T-helper 17 cell (primary cell): ENCODE measurements at regions not wholly inside any gene's neighbourhood (a gene's known extent, or its start where the extent isn't known, plus 50 kb on each side); places are given as distances from the start of the nearest gene placed in this dataset.

ENCODE experiments used
- ATAC-seq: fragments of 150-1000 bp; cut with Tn5 transposase; 2 replicates; pipeline ENCODE4 v1.10.0; 2021; ENCODE audit warnings: mild to moderate bottlenecking, moderate library complexity
- DNase-seq, 3 donors: peaks; one replicate each; pipeline versions ENCODE4 v3.0.0 to v3.0.0-alpha.2; 2020 to 2021
- H3K9me3 ChIP-seq: one replicate; pipeline ENCODE4 v1.7.0; 2013; ENCODE audit warnings: low read length, mild to moderate bottlenecking; ENCODE audit not compliant: control insufficient read depth, poor library complexity, severe bottlenecking
- H3K27ac Mint-ChIP-seq: one replicate; pipeline ENCODE4 v1.8.0; 2022; ENCODE audit warnings: mild to moderate bottlenecking, moderate library complexity, mixed read lengths
- H3K27me3 Mint-ChIP-seq: one replicate; pipeline ENCODE4 v1.8.0; 2022; ENCODE audit warnings: mixed read lengths
- H3K36me3 Mint-ChIP-seq: one replicate; pipeline ENCODE4 v1.8.0; 2022; ENCODE audit warnings: low read depth, mixed read lengths
- H3K4me1 Mint-ChIP-seq: one replicate; pipeline ENCODE4 v1.8.0; 2022; ENCODE audit warnings: mild to moderate bottlenecking, mixed read lengths
- H3K4me3 Mint-ChIP-seq: one replicate; pipeline ENCODE4 v1.8.0; 2022; ENCODE audit warnings: mild to moderate bottlenecking, moderate library complexity, mixed read lengths

GRCh38 chr3:101099791-101100190, 106.6 kb upstream of the ABI3BP start:
- Mint-ChIP-seq H3K4me1 (no peaks in the 10 kb centered on the region), H3K36me3 (peaks cover 3% of the 10 kb centered on the region), H3K27me3 (peaks cover 29% of the 10 kb centered on the region), H3K27ac (no peak overlapping the region), H3K4me3 (no peak overlapping the region)
- H3K9me3 ChIP-seq: no peaks in the 10 kb centered on the region
- ATAC-seq: no peak
- no peak for DNase-seq

- peaks cover 3% of the 10 kb centered on the region for H3K36me3 Mint-ChIP-seq
- no peaks in the 10 kb centered on the region for H3K9me3 ChIP-seq
- ATAC-seq (no peak), DNase-seq (no peak)
- H3K27ac Mint-ChIP-seq: no peak overlapping the region
- H3K4me3 Mint-ChIP-seq: no peak overlapping the region
- H3K4me1 Mint-ChIP-seq: no peaks in the 10 kb centered on the region
- H3K27me3 Mint-ChIP-seq: peaks cover 27% of the 10 kb centered on the region
Observed at GRCh38 chr3:101096444-101096843, 103.2 kb upstream of the ABI3BP start.

- ATAC-seq (no peak), DNase-seq (no peak)
- Mint-ChIP-seq H3K36me3 (peaks cover 3% of the 10 kb centered on the region), H3K27me3 (peaks cover 28% of the 10 kb centered on the region), H3K4me1 (no peaks in the 10 kb centered on the region), H3K27ac (no peak overlapping the region), H3K4me3 (no peak overlapping the region)
- H3K9me3 ChIP-seq: no peaks in the 10 kb centered on the region
Observed at GRCh38 chr3:101095693-101096430, 102.6 kb upstream of the ABI3BP start.

GRCh38 chr3:101091489-101091888, 98.3 kb upstream of the ABI3BP start:
- Mint-ChIP-seq H3K27ac (no peak overlapping the region), H3K27me3 (peaks cover 8% of the 10 kb centered on the region), H3K4me3 (no peak overlapping the region), H3K36me3 (no peaks in the 10 kb centered on the region), H3K4me1 (no peaks in the 10 kb centered on the region)
- DNase-seq: no peak
- H3K9me3 ChIP-seq: no peaks in the 10 kb centered on the region
- no peak for ATAC-seq

- Mint-ChIP-seq H3K36me3 (no peaks in the 10 kb centered on the region), H3K4me1 (no peaks in the 10 kb centered on the region), H3K27ac (no peak overlapping the region), H3K27me3 (peaks cover 16% of the 10 kb centered on the region), H3K4me3 (no peak overlapping the region)
- H3K9me3 ChIP-seq: no peaks in the 10 kb centered on the region
- no peak for DNase-seq
- no peak for ATAC-seq
Observed at GRCh38 chr3:101085752-101086151, 92.5 kb upstream of the ABI3BP start.

GRCh38 chr3:101084404-101084803, 91.2 kb upstream of the ABI3BP start:
- H3K4me3 Mint-ChIP-seq: no peak overlapping the region
- H3K4me1 Mint-ChIP-seq: no peaks in the 10 kb centered on the region
- ATAC-seq (no peak), DNase-seq (no peak)
- H3K36me3 Mint-ChIP-seq: no peaks in the 10 kb centered on the region
- H3K27ac Mint-ChIP-seq: no peak overlapping the region
- no peaks in the 10 kb centered on the region for H3K9me3 ChIP-seq
- peaks cover 25% of the 10 kb centered on the region for H3K27me3 Mint-ChIP-seq

GRCh38 chr3:101081999-101082398, 88.8 kb upstream of the ABI3BP start:
- H3K27me3 Mint-ChIP-seq: peaks cover 30% of the 10 kb centered on the region
- H3K27ac Mint-ChIP-seq: no peak overlapping the region
- DNase-seq (no peak), ATAC-seq (no peak)
- no peaks in the 10 kb centered on the region for H3K4me1 Mint-ChIP-seq
- H3K36me3 Mint-ChIP-seq: no peaks in the 10 kb centered on the region
- H3K4me3 Mint-ChIP-seq: no peak overlapping the region
- no peaks in the 10 kb centered on the region for H3K9me3 ChIP-seq

GRCh38 chr3:101081446-101081845, 88.2 kb upstream of the ABI3BP start:
- Mint-ChIP-seq H3K4me1 (no peaks in the 10 kb centered on the region), H3K27me3 (peaks cover 30% of the 10 kb centered on the region)
- no peaks in the 10 kb centered on the region for H3K9me3 ChIP-seq

GRCh38 chr3:101077361-101078011, 84.3 kb upstream of the ABI3BP start:
- Mint-ChIP-seq H3K27ac (no peak overlapping the region), H3K4me1 (no peaks in the 10 kb centered on the region), H3K36me3 (no peaks in the 10 kb centered on the region), H3K4me3 (no peak overlapping the region), H3K27me3 (peaks cover 24% of the 10 kb centered on the region)
- ATAC-seq (no peak), DNase-seq (no peak)
- no peaks in the 10 kb centered on the region for H3K9me3 ChIP-seq

More at GRCh38 chr3:101081446-101081845, 88.2 kb upstream of the ABI3BP start:
- H3K27ac Mint-ChIP-seq: no peak overlapping the region
- H3K36me3 Mint-ChIP-seq: no peaks in the 10 kb centered on the region
- no peak overlapping the region for H3K4me3 Mint-ChIP-seq
- DNase-seq (no peak), ATAC-seq (no peak)

GRCh38 chr3:101074518-101074917, 81.3 kb upstream of the ABI3BP start:
- Mint-ChIP-seq H3K36me3 (no peaks in the 10 kb centered on the region), H3K27ac (no peak overlapping the region), H3K4me1 (peaks cover 4% of the 10 kb centered on the region), H3K27me3 (peaks cover 22% of the 10 kb centered on the region), H3K4me3 (no peak overlapping the region)
- no peak for ATAC-seq
- no peaks in the 10 kb centered on the region for H3K9me3 ChIP-seq
- DNase-seq: no peak

GRCh38 chr3:101072300-101072699, 79.1 kb upstream of the ABI3BP start:
- DNase-seq (no peak), ATAC-seq (no peak)
- Mint-ChIP-seq H3K27me3 (peaks cover 18% of the 10 kb centered on the region), H3K4me3 (no peak overlapping the region), H3K27ac (no peak overlapping the region), H3K4me1 (peaks cover 4% of the 10 kb centered on the region), H3K36me3 (no peaks in the 10 kb centered on the region)
- H3K9me3 ChIP-seq: no peaks in the 10 kb centered on the region

- no peaks in the 10 kb centered on the region for H3K9me3 ChIP-seq
- Mint-ChIP-seq H3K36me3 (no peaks in the 10 kb centered on the region), H3K4me3 (peak overlapping the region; percentile 5), H3K27me3 (peaks cover 28% of the 10 kb centered on the region), H3K27ac (no peak overlapping the region), H3K4me1 (peaks cover 4% of the 10 kb centered on the region)
- DNase-seq (no peak), ATAC-seq (no peak)
Observed at GRCh38 chr3:101070799-101071121, 77.5 kb upstream of the ABI3BP start.

- ATAC-seq (peak; percentile 78), DNase-seq (peak; percentile 29 to 39 (median 38))
- H3K9me3 ChIP-seq: no peaks in the 10 kb centered on the region
- Mint-ChIP-seq H3K27me3 (peaks cover 32% of the 10 kb centered on the region), H3K36me3 (no peaks in the 10 kb centered on the region), H3K4me1 (peaks cover 4% of the 10 kb centered on the region), H3K27ac (no peak overlapping the region), H3K4me3 (no peak overlapping the region)
Observed at GRCh38 chr3:101069901-101070798, 76.9 kb upstream of the ABI3BP start.
